H1 (cell line): ENCODE measurements at regions not wholly inside any gene's neighbourhood (a gene's known extent, or its start where the extent isn't known, plus 50 kb on each side); places are given as distances from the start of the nearest gene placed in this dataset.

Source experiments
- CHD1 ChIP-seq: IDR thresholded peaks from 2 replicates; pipeline ENCODE4 v1.6.1; 2012; ENCODE audit warnings: low read depth, low read length, improper control_type of control experiment
- JUN ChIP-seq: IDR thresholded peaks from 2 replicates; pipeline ENCODE4 v1.6.1; 2011; ENCODE audit warnings: low read depth, mild to moderate bottlenecking, improper control_type of control experiment, low read length
- RFX5 ChIP-seq: IDR thresholded peaks from 2 replicates; pipeline ENCODE4 v1.6.1; 2011; ENCODE audit warnings: low read depth, low read length, improper control_type of control experiment, borderline replicate concordance
- TF ChIP-seq, protein P1 (sequence below): IDR thresholded peaks from 2 replicates; pipeline ENCODE4 v1.6.1; 2012; ENCODE audit warnings: low read length, inconsistent platforms

DNA sequence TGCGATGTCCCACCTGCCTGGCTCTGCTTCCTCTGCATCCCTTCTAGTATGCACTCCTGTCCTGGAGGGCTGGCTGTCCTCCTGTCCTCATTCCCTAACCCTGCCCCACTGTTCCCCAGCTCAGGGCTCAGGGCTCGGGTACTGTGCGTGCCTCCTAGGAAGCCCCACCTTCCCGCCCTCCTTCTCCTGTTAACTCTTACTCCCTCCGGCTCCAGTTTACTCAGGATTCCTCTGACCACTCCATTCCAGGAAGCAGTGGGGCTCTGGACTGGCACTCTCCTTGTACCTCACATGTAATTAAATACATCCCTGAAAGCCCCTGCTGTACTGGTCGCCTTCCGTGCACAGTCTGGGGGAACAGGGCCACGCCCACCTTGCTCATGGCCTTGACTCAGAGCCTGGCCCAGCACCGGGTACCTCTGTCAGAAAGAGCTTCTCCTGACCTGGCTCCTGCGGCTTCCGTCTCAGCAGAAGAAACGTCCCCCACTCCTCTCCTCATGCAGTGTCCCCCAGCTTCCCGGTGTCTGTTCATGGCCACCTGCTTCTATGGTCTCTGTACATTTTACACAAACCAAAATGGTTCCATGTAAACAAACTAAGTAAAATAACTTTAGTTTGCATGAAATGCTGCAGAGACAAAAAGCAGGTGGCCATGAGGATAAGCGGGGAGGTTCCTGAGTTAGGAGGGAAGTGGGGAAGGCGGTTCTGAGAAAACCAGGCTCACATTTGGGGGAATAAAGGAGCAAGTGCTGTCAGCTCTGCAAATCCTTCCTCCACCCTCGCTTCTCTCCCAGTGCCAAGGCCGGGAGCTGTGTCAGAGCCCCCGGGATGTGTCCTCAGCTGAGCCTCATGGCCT, 445.9 kb downstream of the BRD1 start (continued):
- no peak for TF ChIP-seq RFX5
- TF ChIP-seq JUN: no peak
- TF ChIP-seq, protein P1, sequence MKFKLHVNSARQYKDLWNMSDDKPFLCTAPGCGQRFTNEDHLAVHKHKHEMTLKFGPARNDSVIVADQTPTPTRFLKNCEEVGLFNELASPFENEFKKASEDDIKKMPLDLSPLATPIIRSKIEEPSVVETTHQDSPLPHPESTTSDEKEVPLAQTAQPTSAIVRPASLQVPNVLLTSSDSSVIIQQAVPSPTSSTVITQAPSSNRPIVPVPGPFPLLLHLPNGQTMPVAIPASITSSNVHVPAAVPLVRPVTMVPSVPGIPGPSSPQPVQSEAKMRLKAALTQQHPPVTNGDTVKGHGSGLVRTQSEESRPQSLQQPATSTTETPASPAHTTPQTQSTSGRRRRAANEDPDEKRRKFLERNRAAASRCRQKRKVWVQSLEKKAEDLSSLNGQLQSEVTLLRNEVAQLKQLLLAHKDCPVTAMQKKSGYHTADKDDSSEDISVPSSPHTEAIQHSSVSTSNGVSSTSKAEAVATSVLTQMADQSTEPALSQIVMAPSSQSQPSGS: no peak
- TF ChIP-seq CHD1: no peak
- TF ChIP-seq, all 59 proteins: peak for 0
